CD4-positive, alpha-beta T cell (primary cell): ENCODE measurements at regions not wholly inside any gene's neighbourhood (a gene's known extent, or its start where the extent isn't known, plus 50 kb on each side); places are given as distances from the start of the nearest gene placed in this dataset.

Experiments
- ATAC-seq: fragments of 200-7000 bp; cut with Tn5 transposase; one replicate; pipeline ENCODE4 v1.10.0; 2022; ENCODE audit warnings: mild to moderate bottlenecking; ENCODE audit not compliant: poor library complexity
- CTCF ChIA-PET: fragments of 350-600 bp; sonication (Branson Sonifier 250); formaldehyde crosslinking; loops from one replicate; lab custom pipeline; 2021; ENCODE audit warnings: antibody characterized with exemption, inconsistent platforms; lab: Charles Lee
- POLR2A ChIA-PET: fragments of 350-600 bp; sonication (Branson Sonifier 250); formaldehyde crosslinking; loops from one replicate; lab custom pipeline; 2021; ENCODE audit warnings: antibody characterized with exemption, inconsistent platforms; lab: Charles Lee
- DNase-seq, 14 experiments: peaks; one replicate each; pipeline ENCODE4 v3.0.0-alpha.2; 2013 to 2020; ENCODE audit warnings: mixed read lengths in 2 of 14
- H3K27ac ChIP-seq, 2 donors: one replicate each; pipeline versions ENCODE4 v1.5.1 to v1.7.0; 2013; ENCODE audit warnings: low read length in 2 of 2, low read depth in 1 of 2, mild to moderate bottlenecking in 1 of 2
- H3K27me3 ChIP-seq, 2 experiments: 1 replicate in 1 of 2; 2 replicates in 1 of 2; pipeline versions ENCODE4 v1.6.1 to v1.7.0; 2013; ENCODE audit warnings: low read length in 2 of 2, control low read depth in 1 of 2, mild to moderate bottlenecking in 1 of 2, moderate library complexity in 1 of 2; ENCODE audit not compliant: insufficient read depth in 2 of 2, control insufficient read depth in 1 of 2
- H3K36me3 ChIP-seq: one replicate; pipeline ENCODE4 v1.6.1; 2013; ENCODE audit warnings: low read length, control low read depth; ENCODE audit not compliant: insufficient read depth
- H3K4me1 ChIP-seq: one replicate; pipeline ENCODE4 v1.6.1; 2013; ENCODE audit warnings: low read length, control low read depth; ENCODE audit not compliant: insufficient read depth
- H3K4me3 ChIP-seq: one replicate; pipeline ENCODE4 v1.5.1; 2013; ENCODE audit warnings: mild to moderate bottlenecking, low read length, moderate library complexity
- H3K9me3 ChIP-seq, 2 experiments: 1 replicate in 1 of 2; 2 replicates in 1 of 2; pipeline versions ENCODE4 v1.6.1 to v1.7.0; 2013; ENCODE audit warnings: low read length in 2 of 2, mild to moderate bottlenecking in 2 of 2, control low read depth in 1 of 2, moderate library complexity in 1 of 2; ENCODE audit not compliant: control insufficient read depth in 1 of 2, insufficient read depth in 1 of 2
- H3K27ac Mint-ChIP-seq: one replicate; pipeline ENCODE4 v1.8.0; 2020; ENCODE audit warnings: mixed read lengths
- H3K27me3 Mint-ChIP-seq: one replicate; pipeline ENCODE4 v1.8.0; 2021; ENCODE audit warnings: mixed read lengths
- H3K36me3 Mint-ChIP-seq: one replicate; pipeline ENCODE4 v1.8.0; 2021; ENCODE audit warnings: low read depth, mixed read lengths
- H3K4me1 Mint-ChIP-seq: one replicate; pipeline ENCODE4 v1.8.0; 2021; ENCODE audit warnings: low read depth, mixed read lengths
- H3K4me3 Mint-ChIP-seq: one replicate; pipeline ENCODE4 v1.8.0; 2020; ENCODE audit warnings: mild to moderate bottlenecking, mixed read lengths
- H3K9me3 Mint-ChIP-seq: one replicate; pipeline ENCODE4 v1.8.0; 2020; ENCODE audit warnings: mixed read lengths
- CTCF ChIP-seq: fragments of 200-600 bp; IDR thresholded peaks from one replicate; pipeline ENCODE4 v1.8.0; 2022; ENCODE audit warnings: antibody characterized with exemption, mild to moderate bottlenecking
- intact Hi-C, 2 experiments: fragments of 100-400 bp; cut with DNase I in 1 of 2; cut with micrococcal nuclease in 1 of 2; formaldehyde crosslinking; loops; one replicate each; pipeline versions ENCODE4 v1.15.1 to v1.9.0; 2023 to 2025; cut with DNase I, micrococcal nuclease

- Mint-ChIP-seq H3K27me3 (no peaks in the 10 kb centered on the region), H3K9me3 (peaks cover 6% of the 10 kb centered on the region), H3K4me1 (no peaks in the 10 kb centered on the region), H3K4me3 (no peak overlapping the region), H3K27ac (no peak overlapping the region), H3K36me3 (no peaks in the 10 kb centered on the region)
- ATAC-seq (no peak), DNase-seq (no peak)
- TF ChIP-seq CTCF, result no peak
- Histone ChIP-seq H3K27me3 (no peaks in the 10 kb centered on the region), H3K9me3 (no peaks in the 10 kb centered on the region), H3K27ac (no peak overlapping the region), H3K36me3 (no peaks in the 10 kb centered on the region), H3K4me3 (no peak overlapping the region), H3K4me1 (no peaks in the 10 kb centered on the region)
- ChIA-PET POLR2A (no interaction called here), CTCF (no interaction called here)
- intact Hi-C loops, result no loop called here
These were observed 719.0 kb upstream of the SLC39A10 start for GRCh38 chr2:194938066-194938465.

GRCh38 chr2:194927489-194927888 is 729.5 kb upstream of the SLC39A10 start:
- H3K4me1 Mint-ChIP-seq, result no peaks in the 10 kb centered on the region

GRCh38 chr2:194926873-194927272 is 730.2 kb upstream of the SLC39A10 start:
- DNase-seq (no peak), ATAC-seq (no peak)
- Mint-ChIP-seq H3K4me1 (no peaks in the 10 kb centered on the region), H3K27me3 (no peaks in the 10 kb centered on the region), H3K27ac (no peak overlapping the region), H3K4me3 (no peak overlapping the region), H3K36me3 (no peaks in the 10 kb centered on the region), H3K9me3 (no peaks in the 10 kb centered on the region)
- no peak overlapping the region for H3K4me3 ChIP-seq
- no peak for TF ChIP-seq CTCF
- no peaks in the 10 kb centered on the region for H3K36me3 ChIP-seq
- no peaks in the 10 kb centered on the region for H3K27me3 ChIP-seq
- CTCF ChIA-PET, result no interaction called here
- POLR2A ChIA-PET, result no interaction called here
- no peak overlapping the region for H3K27ac ChIP-seq
- no peaks in the 10 kb centered on the region for H3K4me1 ChIP-seq
- intact Hi-C loops, result no loop called here
- no peaks in the 10 kb centered on the region for H3K9me3 ChIP-seq

More at GRCh38 chr2:194927489-194927888, 729.5 kb upstream of the SLC39A10 start:
- no peak for DNase-seq
- intact Hi-C loops, result no loop called here
- no peak overlapping the region for H3K27ac Mint-ChIP-seq
- ChIA-PET CTCF (no interaction called here), POLR2A (no interaction called here)
- Histone ChIP-seq H3K9me3 (no peaks in the 10 kb centered on the region), H3K27me3 (no peaks in the 10 kb centered on the region), H3K27ac (no peak overlapping the region), H3K4me3 (no peak overlapping the region), H3K36me3 (no peaks in the 10 kb centered on the region), H3K4me1 (no peaks in the 10 kb centered on the region)
- no peak for ATAC-seq
- H3K4me3 Mint-ChIP-seq, result no peak overlapping the region
- H3K36me3 Mint-ChIP-seq, result no peaks in the 10 kb centered on the region
- H3K9me3 Mint-ChIP-seq, result no peaks in the 10 kb centered on the region
- no peaks in the 10 kb centered on the region for H3K27me3 Mint-ChIP-seq
- TF ChIP-seq CTCF, result no peak
